Endothelial cell of umbilical vein (primary cell): ENCODE measurements at regions not wholly inside any gene's neighbourhood (a gene's known extent, or its start where the extent isn't known, plus 50 kb on each side); places are given as distances from the start of the nearest gene placed in this dataset.

Experiments
- EZH2 ChIP-seq: IDR thresholded peaks from 2 replicates; pipeline ENCODE4 v1.6.1; 2012; ENCODE audit warnings: borderline replicate concordance, low read depth, mild to moderate bottlenecking, moderate library complexity, low read length, inconsistent platforms; ENCODE audit not compliant: severe bottlenecking
- FOS ChIP-seq: IDR thresholded peaks from 2 replicates; pipeline ENCODE4 v1.6.1; 2011; ENCODE audit warnings: mild to moderate bottlenecking, low read length, moderate library complexity, borderline replicate concordance; ENCODE audit not compliant: insufficient read depth
- JUN ChIP-seq: IDR thresholded peaks from 2 replicates; pipeline ENCODE4 v1.6.1; 2011; ENCODE audit warnings: borderline replicate concordance, low read depth; ENCODE audit not compliant: insufficient read length, insufficient read depth
- MYC ChIP-seq: IDR thresholded peaks from one replicate; pipeline ENCODE4 v1.6.1; 2011; ENCODE audit warnings: mild to moderate bottlenecking, low read depth, low read length
- POLR2A ChIP-seq: IDR thresholded peaks from 2 replicates; pipeline ENCODE4 v1.6.1; 2012; ENCODE audit warnings: low read depth, mild to moderate bottlenecking, control low read depth, low read length
- POLR2AphosphoS5 ChIP-seq: IDR thresholded peaks from 2 replicates; pipeline ENCODE4 v1.6.1; 2012; ENCODE audit warnings: low read depth, mild to moderate bottlenecking, control low read depth, low read length, moderate library complexity; ENCODE audit not compliant: insufficient read depth
- TF ChIP-seq, protein P1 (sequence below), 2 donors: IDR thresholded peaks; 1 replicate in 1 of 2; 2 replicates in 1 of 2; pipeline ENCODE4 v1.5.1; 2011; ENCODE audit warnings: low read length in 2 of 2, mild to moderate bottlenecking in 2 of 2, moderate library complexity in 2 of 2, control low read depth in 1 of 2, inconsistent platforms in 1 of 2, low read depth in 1 of 2; ENCODE audit not compliant: insufficient read depth in 1 of 2; ENCODE audit errors: extremely low read depth in 1 of 2
- TF ChIP-seq, protein P2 (sequence below): IDR thresholded peaks from 2 replicates; pipeline ENCODE4 v1.6.1; 2011; ENCODE audit not compliant: insufficient read depth, insufficient read length

DNA sequence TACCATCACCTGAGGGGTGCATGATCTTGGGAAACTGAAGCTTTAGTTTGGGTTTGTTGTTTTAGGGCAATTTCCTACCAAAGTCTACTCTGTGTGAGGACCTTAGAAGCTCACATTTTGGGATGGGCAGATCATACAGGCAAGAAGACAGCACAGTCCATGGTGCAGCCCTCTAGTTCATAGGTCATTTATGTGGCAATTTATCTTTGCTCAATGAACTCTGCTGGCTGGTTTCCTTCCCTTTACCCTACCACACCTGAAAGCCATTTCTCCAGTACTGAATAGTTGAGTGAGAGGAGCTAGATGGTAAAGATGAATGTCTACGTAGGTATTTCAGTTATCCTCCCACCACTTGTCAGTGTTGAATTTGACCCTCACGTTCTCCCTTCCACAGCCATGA lies 87.5 kb upstream of the KLF12 start:
- no peak for TF ChIP-seq POLR2A
- TF ChIP-seq MYC: no peak
- TF ChIP-seq POLR2AphosphoS5: no peak
- TF ChIP-seq EZH2: no peak
- TF ChIP-seq, protein P1, sequence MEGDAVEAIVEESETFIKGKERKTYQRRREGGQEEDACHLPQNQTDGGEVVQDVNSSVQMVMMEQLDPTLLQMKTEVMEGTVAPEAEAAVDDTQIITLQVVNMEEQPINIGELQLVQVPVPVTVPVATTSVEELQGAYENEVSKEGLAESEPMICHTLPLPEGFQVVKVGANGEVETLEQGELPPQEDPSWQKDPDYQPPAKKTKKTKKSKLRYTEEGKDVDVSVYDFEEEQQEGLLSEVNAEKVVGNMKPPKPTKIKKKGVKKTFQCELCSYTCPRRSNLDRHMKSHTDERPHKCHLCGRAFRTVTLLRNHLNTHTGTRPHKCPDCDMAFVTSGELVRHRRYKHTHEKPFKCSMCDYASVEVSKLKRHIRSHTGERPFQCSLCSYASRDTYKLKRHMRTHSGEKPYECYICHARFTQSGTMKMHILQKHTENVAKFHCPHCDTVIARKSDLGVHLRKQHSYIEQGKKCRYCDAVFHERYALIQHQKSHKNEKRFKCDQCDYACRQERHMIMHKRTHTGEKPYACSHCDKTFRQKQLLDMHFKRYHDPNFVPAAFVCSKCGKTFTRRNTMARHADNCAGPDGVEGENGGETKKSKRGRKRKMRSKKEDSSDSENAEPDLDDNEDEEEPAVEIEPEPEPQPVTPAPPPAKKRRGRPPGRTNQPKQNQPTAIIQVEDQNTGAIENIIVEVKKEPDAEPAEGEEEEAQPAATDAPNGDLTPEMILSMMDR (IDR thresholded peaks at IDR 0.05; ENCODE audit: extremely low read depth in 1 of 2, insufficient read depth in 1 of 2, low read depth in 1 of 2, low read length in 2 of 2): no peak
- TF ChIP-seq JUN: no peak
- no peak for TF ChIP-seq FOS
- TF ChIP-seq, protein P2, sequence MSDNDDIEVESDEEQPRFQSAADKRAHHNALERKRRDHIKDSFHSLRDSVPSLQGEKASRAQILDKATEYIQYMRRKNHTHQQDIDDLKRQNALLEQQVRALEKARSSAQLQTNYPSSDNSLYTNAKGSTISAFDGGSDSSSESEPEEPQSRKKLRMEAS: no peak
